Liver (tissue), 8 donors: ENCODE measurements at regions not wholly inside any gene's neighbourhood (a gene's known extent, or its start where the extent isn't known, plus 50 kb on each side); places are given as distances from the start of the nearest gene placed in this dataset.

ENCODE experiments used
- DNase-seq: peaks from one replicate; pipeline ENCODE4 v3.0.0-alpha.2; 2017; ENCODE audit warnings: low spot score
- H3K27ac ChIP-seq, 2 donors: one replicate each; pipeline ENCODE4 v1.7.0; 2013; ENCODE audit warnings: inconsistent platforms in 2 of 2, low read length in 2 of 2, control low read depth in 1 of 2, low read depth in 1 of 2, mild to moderate bottlenecking in 1 of 2
- H3K27me3 ChIP-seq, 4 donors: one replicate each; pipeline versions ENCODE4 v1.6.1 to v1.7.0; 2013; ENCODE audit warnings: low read length in 3 of 4, inconsistent platforms in 1 of 4, mild to moderate bottlenecking in 1 of 4, moderate library complexity in 1 of 4; ENCODE audit not compliant: control insufficient read depth in 4 of 4, insufficient read depth in 4 of 4
- H3K36me3 ChIP-seq, 4 donors: one replicate each; pipeline versions ENCODE4 v1.6.1 to v1.7.0; 2013; ENCODE audit warnings: low read length in 3 of 4, mild to moderate bottlenecking in 3 of 4, low read depth in 1 of 4, moderate library complexity in 1 of 4; ENCODE audit not compliant: control insufficient read depth in 4 of 4, insufficient read depth in 3 of 4
- H3K4me1 ChIP-seq, 4 donors: one replicate each; pipeline versions ENCODE4 v1.6.1 to v1.7.0; 2013; ENCODE audit warnings: low read length in 3 of 4, mild to moderate bottlenecking in 3 of 4, moderate library complexity in 1 of 4; ENCODE audit not compliant: control insufficient read depth in 4 of 4, insufficient read depth in 4 of 4
- H3K4me3 ChIP-seq, 3 donors: one replicate each; pipeline versions ENCODE4 v1.6.1 to v1.7.0; 2013; ENCODE audit warnings: low read length in 3 of 3, control low read depth in 1 of 3, low read depth in 1 of 3, mild to moderate bottlenecking in 1 of 3
- H3K9ac ChIP-seq, 2 donors: one replicate each; pipeline ENCODE4 v1.7.0; 2013; ENCODE audit warnings: low read length in 2 of 2, mild to moderate bottlenecking in 2 of 2, moderate library complexity in 2 of 2, control low read depth in 1 of 2, low read depth in 1 of 2
- H3K9me3 ChIP-seq, 4 donors: one replicate each; pipeline versions ENCODE4 v1.6.1 to v1.7.0; 2013; ENCODE audit warnings: low read length in 3 of 4; ENCODE audit not compliant: control insufficient read depth in 4 of 4
- CTCF ChIP-seq: fragments of 150-350 bp; IDR thresholded peaks from 2 replicates; pipeline ENCODE4 v1.5.1; 2017; ENCODE audit warnings: improper control_type of control experiment, low read depth, low read length; ENCODE audit not compliant: missing input control
- EGR1 ChIP-seq, 2 donors: IDR thresholded peaks; 2 replicates each; pipeline ENCODE4 v1.6.1; 2016 to 2018; ENCODE audit warnings: antibody characterized with exemption in 2 of 2, low read depth in 2 of 2
- FOXA1 ChIP-seq: IDR thresholded peaks from 2 replicates; pipeline ENCODE4 v1.6.1; 2016; ENCODE audit warnings: antibody characterized with exemption
- FOXA2 ChIP-seq: IDR thresholded peaks from 2 replicates; pipeline ENCODE4 v1.6.1; 2016; ENCODE audit warnings: antibody characterized with exemption
- GABPA ChIP-seq, 2 donors: IDR thresholded peaks in 1 of 2; conservative IDR thresholded peaks in 1 of 2; 2 replicates each; pipeline ENCODE4 v1.6.1; 2016; ENCODE audit warnings: antibody characterized with exemption in 2 of 2, mild to moderate bottlenecking in 1 of 2, moderate library complexity in 1 of 2
- HNF4A ChIP-seq, 2 donors: conservative IDR thresholded peaks; 2 replicates each; pipeline ENCODE4 v1.6.1; 2016; ENCODE audit warnings: antibody characterized with exemption in 2 of 2, mild to moderate bottlenecking in 2 of 2
- HNF4G ChIP-seq: IDR thresholded peaks from 2 replicates; pipeline ENCODE4 v1.6.1; 2016; ENCODE audit warnings: antibody characterized with exemption
- JUND ChIP-seq, 2 donors: IDR thresholded peaks; 2 replicates each; pipeline ENCODE4 v1.6.1; 2016; ENCODE audit warnings: antibody characterized with exemption in 2 of 2
- NR2F2 ChIP-seq: IDR thresholded peaks from 2 replicates; pipeline ENCODE4 v1.6.1; 2016; ENCODE audit warnings: antibody characterized with exemption
- RAD21 ChIP-seq, 2 donors: IDR thresholded peaks; 2 replicates each; pipeline ENCODE4 v1.6.1; 2016; ENCODE audit warnings: antibody characterized with exemption in 2 of 2, mild to moderate bottlenecking in 2 of 2
- REST ChIP-seq: IDR thresholded peaks from 2 replicates; pipeline ENCODE4 v1.6.1; 2016; ENCODE audit warnings: antibody characterized with exemption, mild to moderate bottlenecking
- RXRA ChIP-seq, 2 donors: IDR thresholded peaks; 2 replicates each; pipeline ENCODE4 v1.6.1; 2017 to 2018; ENCODE audit warnings: antibody characterized with exemption in 2 of 2, mild to moderate bottlenecking in 1 of 2
- SP1 ChIP-seq: IDR thresholded peaks from 2 replicates; pipeline ENCODE4 v1.6.1; 2018; ENCODE audit warnings: antibody characterized with exemption, mild to moderate bottlenecking
- TAF1 ChIP-seq: conservative IDR thresholded peaks from 2 replicates; pipeline ENCODE4 v1.6.1; 2016; ENCODE audit warnings: antibody characterized with exemption, mild to moderate bottlenecking
- YY1 ChIP-seq: IDR thresholded peaks from 2 replicates; pipeline ENCODE4 v1.6.1; 2016; ENCODE audit warnings: antibody characterized with exemption, mild to moderate bottlenecking
- WGBS: extraction: QIAGEN DNeasy Blood & Tissue Kit; methylation state at CpG from one replicate; pipeline ENCODE4 v1.1.7; 2013; 5-methylcytosine and 5-hydroxymethylcytosine counted together
- TF ChIP-seq, protein P1 (sequence below): IDR thresholded peaks from 2 replicates; pipeline ENCODE4 v1.6.1; 2016; ENCODE audit warnings: antibody characterized with exemption
- TF ChIP-seq, protein P2 (sequence below): IDR thresholded peaks from 2 replicates; pipeline ENCODE4 v1.6.1; 2016; ENCODE audit warnings: antibody characterized with exemption
- TF ChIP-seq, protein P3 (sequence below): IDR thresholded peaks from 2 replicates; pipeline ENCODE4 v1.6.1; 2016; ENCODE audit warnings: antibody characterized with exemption
- donor health status: healthy.
- donor health status: healthy.
- donor health status: healthy.
- donor health status: healthy.
- donor health status: healthy.

DNA sequence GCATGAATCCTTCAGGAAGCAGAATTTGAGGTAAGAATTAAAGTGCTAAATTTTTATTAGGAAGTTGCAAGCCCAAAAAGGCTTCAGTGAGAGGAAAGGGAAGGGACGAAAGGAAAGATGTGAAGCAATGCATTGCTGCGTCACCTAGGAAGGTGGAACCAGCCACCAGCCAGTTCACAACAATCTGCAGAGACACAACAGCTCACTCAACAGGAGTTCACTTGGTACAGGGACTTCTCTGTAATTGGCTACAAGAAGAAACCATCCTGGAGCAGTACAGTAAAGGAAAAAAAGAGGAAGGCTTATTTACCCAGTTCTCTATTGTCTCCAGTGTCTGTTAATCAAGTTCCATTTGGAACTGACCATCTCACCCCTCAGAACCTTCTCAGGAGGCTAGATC is 157.6 kb downstream of the HNRNPD start:
- H3K4me3 ChIP-seq = no peak overlapping the region
- no peak overlapping the region for H3K27ac ChIP-seq
- 86% methylated on average over 2 of the region's 2 CpGs for WGBS
- H3K9me3 ChIP-seq = no peaks in the 10 kb centered on the region
- no peaks in the 10 kb centered on the region for H3K4me1 ChIP-seq
- DNase-seq = no peak
- H3K27me3 ChIP-seq = no peaks in the 10 kb centered on the region
- TF ChIP-seq EGR1 (IDR thresholded peaks at IDR 0.05; ENCODE audit: low read depth in 2 of 2) (no peak), JUND (IDR thresholded peaks at IDR 0.05) (no peak), FOXA1 (no peak), NR2F2 (no peak), REST (no peak), RXRA (IDR thresholded peaks at IDR 0.05) (no peak), RAD21 (IDR thresholded peaks at IDR 0.05) (no peak), CTCF (no peak), FOXA2 (no peak), HNF4A (conservative IDR thresholded peaks at IDR 0.05) (no peak), TAF1 (no peak), YY1 (no peak), HNF4G (no peak), GABPA (IDR thresholded peaks at IDR 0.05 in 1 of 2, conservative IDR thresholded peaks at IDR 0.05 in 1 of 2) (no peak)
- TF ChIP-seq, protein P1, sequence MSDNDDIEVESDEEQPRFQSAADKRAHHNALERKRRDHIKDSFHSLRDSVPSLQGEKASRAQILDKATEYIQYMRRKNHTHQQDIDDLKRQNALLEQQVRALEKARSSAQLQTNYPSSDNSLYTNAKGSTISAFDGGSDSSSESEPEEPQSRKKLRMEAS = no peak
- TF ChIP-seq, protein P2, sequence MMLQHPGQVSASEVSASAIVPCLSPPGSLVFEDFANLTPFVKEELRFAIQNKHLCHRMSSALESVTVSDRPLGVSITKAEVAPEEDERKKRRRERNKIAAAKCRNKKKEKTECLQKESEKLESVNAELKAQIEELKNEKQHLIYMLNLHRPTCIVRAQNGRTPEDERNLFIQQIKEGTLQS = no peak
- no peaks in the 10 kb centered on the region for H3K36me3 ChIP-seq
- H3K9ac ChIP-seq = no peak overlapping the region

DNA sequence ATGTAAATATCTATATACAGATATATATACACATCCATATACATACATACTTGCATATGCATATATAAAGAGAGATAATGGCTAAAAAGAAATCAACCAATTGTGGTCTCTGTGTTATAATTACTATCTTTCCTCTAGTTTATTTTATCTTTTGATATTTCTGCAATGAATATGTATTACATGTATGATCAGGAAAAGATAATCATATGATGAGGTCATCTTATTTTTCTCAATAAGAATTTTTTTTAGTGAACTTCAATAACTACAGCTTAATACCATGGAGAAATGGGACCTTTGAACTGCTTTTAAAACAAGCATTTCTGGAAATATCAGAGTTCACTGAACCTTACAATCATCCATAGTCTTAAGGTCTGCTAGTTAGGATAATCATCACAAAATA is 158.0 kb downstream of the HNRNPD start:
- Histone ChIP-seq H3K27ac (no peak overlapping the region), H3K4me1 (no peaks in the 10 kb centered on the region), H3K36me3 (no peaks in the 10 kb centered on the region), H3K27me3 (no peaks in the 10 kb centered on the region), H3K4me3 (no peak overlapping the region), H3K9me3 (no peaks in the 10 kb centered on the region), H3K9ac (no peak overlapping the region)
- no peak for DNase-seq
- TF ChIP-seq NR2F2 (no peak), REST (no peak), CTCF (no peak), TAF1 (no peak), SP1 (no peak), HNF4A (conservative IDR thresholded peaks at IDR 0.05) (no peak), YY1 (no peak), GABPA (IDR thresholded peaks at IDR 0.05 in 1 of 2, conservative IDR thresholded peaks at IDR 0.05 in 1 of 2) (no peak)
- TF ChIP-seq, protein P1 = no peak
- TF ChIP-seq, protein P3, sequence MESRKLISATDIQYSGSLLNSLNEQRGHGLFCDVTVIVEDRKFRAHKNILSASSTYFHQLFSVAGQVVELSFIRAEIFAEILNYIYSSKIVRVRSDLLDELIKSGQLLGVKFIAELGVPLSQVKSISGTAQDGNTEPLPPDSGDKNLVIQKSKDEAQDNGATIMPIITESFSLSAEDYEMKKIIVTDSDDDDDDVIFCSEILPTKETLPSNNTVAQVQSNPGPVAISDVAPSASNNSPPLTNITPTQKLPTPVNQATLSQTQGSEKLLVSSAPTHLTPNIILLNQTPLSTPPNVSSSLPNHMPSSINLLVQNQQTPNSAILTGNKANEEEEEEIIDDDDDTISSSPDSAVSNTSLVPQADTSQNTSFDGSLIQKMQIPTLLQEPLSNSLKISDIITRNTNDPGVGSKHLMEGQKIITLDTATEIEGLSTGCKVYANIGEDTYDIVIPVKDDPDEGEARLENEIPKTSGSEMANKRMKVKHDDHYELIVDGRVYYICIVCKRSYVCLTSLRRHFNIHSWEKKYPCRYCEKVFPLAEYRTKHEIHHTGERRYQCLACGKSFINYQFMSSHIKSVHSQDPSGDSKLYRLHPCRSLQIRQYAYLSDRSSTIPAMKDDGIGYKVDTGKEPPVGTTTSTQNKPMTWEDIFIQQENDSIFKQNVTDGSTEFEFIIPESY = no peak
- TF ChIP-seq, protein P2 = no peak
